ENCODE measurements at regions not wholly inside any gene's neighbourhood (a gene's known extent, or its start where the extent isn't known, plus 50 kb on each side); places are given as distances from the start of the nearest gene placed in this dataset.

- TF ChIP-seq CTCF (conservative IDR thresholded peaks at IDR 0.05; ENCODE audit: low read length), result no peak
- TF ChIP-seq EZH2phosphoT487 (IDR thresholded peaks at IDR 0.05; ENCODE audit: borderline replicate concordance), result no peak
These were observed 84.1 kb upstream of the TMTC1 start for GRCh38 chr12:29867823-29868222.

All from Loucy (cell line).